NT2/D1 (cell line): ENCODE measurements at regions not wholly inside any gene's neighbourhood (a gene's known extent, or its start where the extent isn't known, plus 50 kb on each side); places are given as distances from the start of the nearest gene placed in this dataset.

ENCODE experiments used
- SUZ12 ChIP-seq: IDR thresholded peaks from 2 replicates; pipeline ENCODE4 v1.6.1; 2011; ENCODE audit not compliant: insufficient read length, insufficient read depth; ENCODE audit errors: extremely low read depth
- ZNF274 ChIP-seq: IDR thresholded peaks from 2 replicates; pipeline ENCODE4 v1.6.1; 2011; ENCODE audit warnings: mild to moderate bottlenecking, low read depth, low read length

DNA sequence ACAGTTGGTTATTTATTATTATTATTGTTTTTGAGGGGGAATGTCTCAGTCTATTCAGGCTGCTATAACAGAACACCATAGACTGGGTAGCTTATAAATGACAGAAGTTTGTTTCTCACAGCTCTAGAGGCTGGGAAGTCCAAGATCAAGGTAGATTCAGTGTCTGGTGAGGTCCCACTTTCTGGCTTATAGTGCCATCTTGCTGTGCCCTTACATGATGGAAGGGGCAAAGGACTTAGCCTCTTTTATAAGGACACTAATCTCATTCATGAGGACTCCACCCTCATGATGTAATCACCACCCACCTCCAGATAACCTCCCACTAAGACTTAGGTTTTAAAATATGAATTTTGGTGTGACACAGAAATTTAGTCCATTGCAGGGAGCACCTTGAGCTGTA is 224.6 kb downstream of the HAPSTR1 start:
- no peak for TF ChIP-seq SUZ12
- no peak for TF ChIP-seq ZNF274
